ENCODE measurements at regions not wholly inside any gene's neighbourhood (a gene's known extent, or its start where the extent isn't known, plus 50 kb on each side); places are given as distances from the start of the nearest gene placed in this dataset.

GRCh38 chr3:55267206-55267930, 219.7 kb downstream of the WNT5A start:
- TF ChIP-seq, protein P1, sequence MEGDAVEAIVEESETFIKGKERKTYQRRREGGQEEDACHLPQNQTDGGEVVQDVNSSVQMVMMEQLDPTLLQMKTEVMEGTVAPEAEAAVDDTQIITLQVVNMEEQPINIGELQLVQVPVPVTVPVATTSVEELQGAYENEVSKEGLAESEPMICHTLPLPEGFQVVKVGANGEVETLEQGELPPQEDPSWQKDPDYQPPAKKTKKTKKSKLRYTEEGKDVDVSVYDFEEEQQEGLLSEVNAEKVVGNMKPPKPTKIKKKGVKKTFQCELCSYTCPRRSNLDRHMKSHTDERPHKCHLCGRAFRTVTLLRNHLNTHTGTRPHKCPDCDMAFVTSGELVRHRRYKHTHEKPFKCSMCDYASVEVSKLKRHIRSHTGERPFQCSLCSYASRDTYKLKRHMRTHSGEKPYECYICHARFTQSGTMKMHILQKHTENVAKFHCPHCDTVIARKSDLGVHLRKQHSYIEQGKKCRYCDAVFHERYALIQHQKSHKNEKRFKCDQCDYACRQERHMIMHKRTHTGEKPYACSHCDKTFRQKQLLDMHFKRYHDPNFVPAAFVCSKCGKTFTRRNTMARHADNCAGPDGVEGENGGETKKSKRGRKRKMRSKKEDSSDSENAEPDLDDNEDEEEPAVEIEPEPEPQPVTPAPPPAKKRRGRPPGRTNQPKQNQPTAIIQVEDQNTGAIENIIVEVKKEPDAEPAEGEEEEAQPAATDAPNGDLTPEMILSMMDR (IDR thresholded peaks at IDR 0.05; ENCODE audit: low read depth, low read length, poor library complexity, severe bottlenecking): no peak
- TF ChIP-seq EZH2phosphoT487 (IDR thresholded peaks at IDR 0.05; ENCODE audit: borderline replicate concordance, low read length): no peak

Measured in DOHH2 (cell line).